Brain pericyte (primary cell): ENCODE measurements at regions not wholly inside any gene's neighbourhood (a gene's known extent, or its start where the extent isn't known, plus 50 kb on each side); places are given as distances from the start of the nearest gene placed in this dataset.

Experiments used
- DNase-seq: peaks from one replicate; pipeline ENCODE4 v3.0.0-alpha.2; 2012; ENCODE audit warnings: low read depth, low spot score

- no peak for DNase-seq
Observed at GRCh38 chr1:208841436-208841835, 597.3 kb upstream of the PLXNA2 start.

GRCh38 chr1:208842451-208842850, 598.3 kb upstream of the PLXNA2 start:
- no peak for DNase-seq

- DNase-seq, result no peak
Observed at GRCh38 chr1:208844158-208844557, 600.0 kb upstream of the PLXNA2 start.

GRCh38 chr1:208848854-208849253, 604.7 kb upstream of the PLXNA2 start:
- DNase-seq, result no peak

- DNase-seq, result no peak
Observed at GRCh38 chr1:208850442-208850841, 606.3 kb upstream of the PLXNA2 start.

GRCh38 chr1:208851366-208851765, 607.2 kb upstream of the PLXNA2 start:
- no peak for DNase-seq

GRCh38 chr1:208852911-208853310, 608.7 kb upstream of the PLXNA2 start:
- DNase-seq, result no peak

GRCh38 chr1:208855403-208855802, 611.2 kb upstream of the PLXNA2 start:
- DNase-seq, result no peak

- DNase-seq, result no peak
Observed at GRCh38 chr1:208857465-208857864, 613.3 kb upstream of the PLXNA2 start.

GRCh38 chr1:208858738-208859137, 614.6 kb upstream of the PLXNA2 start:
- no peak for DNase-seq

- no peak for DNase-seq
Observed at GRCh38 chr1:208864366-208864965, 620.3 kb upstream of the PLXNA2 start.

GRCh38 chr1:208866386-208866955, 622.3 kb upstream of the PLXNA2 start:
- DNase-seq, result no peak

GRCh38 chr1:208868554-208868953, 624.4 kb upstream of the PLXNA2 start:
- no peak for DNase-seq

- DNase-seq, result no peak
Observed at GRCh38 chr1:208874915-208875314, 630.7 kb upstream of the PLXNA2 start.

GRCh38 chr1:208879022-208879421, 634.8 kb upstream of the PLXNA2 start:
- DNase-seq, result no peak

- DNase-seq, result no peak
Observed at GRCh38 chr1:208880433-208881100, 636.4 kb upstream of the PLXNA2 start.

- no peak for DNase-seq
Observed at GRCh38 chr1:208885060-208885459, 640.9 kb upstream of the PLXNA2 start.

- no peak for DNase-seq
Observed at GRCh38 chr1:208885650-208886049, 641.5 kb upstream of the PLXNA2 start.

GRCh38 chr1:208888376-208888775, 644.2 kb upstream of the PLXNA2 start:
- DNase-seq, result no peak

GRCh38 chr1:208892147-208892546, 648.0 kb upstream of the PLXNA2 start:
- no peak for DNase-seq

- no peak for DNase-seq
Observed at GRCh38 chr1:208893251-208893650, 649.1 kb upstream of the PLXNA2 start.

- DNase-seq, result no peak
Observed at GRCh38 chr1:208895181-208895580, 651.0 kb upstream of the PLXNA2 start.

- no peak for DNase-seq
Observed at GRCh38 chr1:208895820-208896219, 651.6 kb upstream of the PLXNA2 start.
